ENCODE measurements at regions not wholly inside any gene's neighbourhood (a gene's known extent, or its start where the extent isn't known, plus 50 kb on each side); places are given as distances from the start of the nearest gene placed in this dataset.

- Histone ChIP-seq H2BK15ac (ENCODE audit: low read length) (no peak overlapping the region), H3K14ac (ENCODE audit: low read length) (no peak overlapping the region), H2AFZ (ENCODE audit: low read length) (no peak overlapping the region), H3K4me2 (ENCODE audit: insufficient read depth, low read length, poor library complexity, severe bottlenecking) (no peak overlapping the region), H3K4me1 (ENCODE audit: control insufficient read depth in 2 of 2, insufficient read depth in 1 of 2, low read depth in 1 of 2, low read length in 2 of 2) (peaks cover 0 to 5% of the 10 kb centered on the region in 2 donors), H4K91ac (ENCODE audit: low read depth, low read length, poor library complexity) (no peak overlapping the region), H3K27me3 (ENCODE audit: control insufficient read depth in 3 of 3, insufficient read depth in 3 of 3, low read depth in 1 of 3, low read length in 3 of 3) (no peaks in the 10 kb centered on the region), H2AK5ac (ENCODE audit: low read depth, low read length) (no peak overlapping the region), H3K9me3 (replicated peaks in 1 of 2; ENCODE audit: control insufficient read depth in 2 of 2, insufficient read depth in 1 of 2, low read depth in 1 of 2, low read length in 2 of 2) (no peaks in the 10 kb centered on the region), H3K4me3 (ENCODE audit: low read length in 2 of 2) (no peak overlapping the region), H4K8ac (ENCODE audit: low read depth, low read length) (no peak overlapping the region), H3K4ac (ENCODE audit: low read length) (no peak overlapping the region), H2BK5ac (ENCODE audit: low read length) (no peak overlapping the region), H3K79me1 (ENCODE audit: low read depth, low read length) (no peaks in the 10 kb centered on the region), H3K27ac (replicated peaks; ENCODE audit: low read length) (no peak overlapping the region), H2BK12ac (ENCODE audit: low read length) (no peak overlapping the region), H2BK120ac (ENCODE audit: low read depth, low read length) (no peak overlapping the region), H3K9ac (ENCODE audit: low read depth, low read length, poor library complexity) (no peak overlapping the region), H3K36me3 (replicated peaks in 1 of 2; ENCODE audit: control insufficient read depth in 2 of 2, insufficient read depth in 2 of 2, low read length in 2 of 2) (no peaks in the 10 kb centered on the region), H3K18ac (ENCODE audit: low read length) (no peak overlapping the region), H3K23ac (ENCODE audit: low read depth, low read length, poor library complexity) (no peak overlapping the region)
- DNase-seq (ENCODE audit: low spot score), result no peak
- WGBS, 2 donors (ENCODE audit: extremely low coverage in 2 of 2, insufficient read length in 2 of 2, insufficient replicate concordance in 1 of 2), result no CpG with 5 or more reads among the region's 5 CpGs
These were observed 70.5 kb upstream of the OSMR start for GRCh38 chr5:38775218-38775840.

GRCh38 chr5:38776149-38776896, 69.5 kb upstream of the OSMR start:
- Histone ChIP-seq H3K4me1 (ENCODE audit: control insufficient read depth in 2 of 2, insufficient read depth in 1 of 2, low read depth in 1 of 2, low read length in 2 of 2) (peaks cover 0 to 5% of the 10 kb centered on the region in 2 donors), H3K23ac (ENCODE audit: low read depth, low read length, poor library complexity) (no peak overlapping the region), H3K27me3 (ENCODE audit: control insufficient read depth in 3 of 3, insufficient read depth in 3 of 3, low read depth in 1 of 3, low read length in 3 of 3) (no peaks in the 10 kb centered on the region), H2AK5ac (ENCODE audit: low read depth, low read length) (no peak overlapping the region), H3K36me3 (replicated peaks in 1 of 2; ENCODE audit: control insufficient read depth in 2 of 2, insufficient read depth in 2 of 2, low read length in 2 of 2) (no peaks in the 10 kb centered on the region), H2BK12ac (ENCODE audit: low read length) (no peak overlapping the region), H3K9ac (ENCODE audit: low read depth, low read length, poor library complexity) (no peak overlapping the region), H2AFZ (ENCODE audit: low read length) (no peak overlapping the region), H3K27ac (replicated peaks; ENCODE audit: low read length) (no peak overlapping the region), H2BK5ac (ENCODE audit: low read length) (no peak overlapping the region), H3K4me2 (ENCODE audit: insufficient read depth, low read length, poor library complexity, severe bottlenecking) (no peak overlapping the region), H3K18ac (ENCODE audit: low read length) (no peak overlapping the region), H3K9me3 (replicated peaks in 1 of 2; ENCODE audit: control insufficient read depth in 2 of 2, insufficient read depth in 1 of 2, low read depth in 1 of 2, low read length in 2 of 2) (peaks cover 0 to 6% of the 10 kb centered on the region in 2 donors), H3K4ac (ENCODE audit: low read length) (no peak overlapping the region), H2BK120ac (ENCODE audit: low read depth, low read length) (no peak overlapping the region), H4K91ac (ENCODE audit: low read depth, low read length, poor library complexity) (no peak overlapping the region), H3K79me1 (ENCODE audit: low read depth, low read length) (no peaks in the 10 kb centered on the region), H4K8ac (ENCODE audit: low read depth, low read length) (no peak overlapping the region), H3K14ac (ENCODE audit: low read length) (no peak overlapping the region), H2BK15ac (ENCODE audit: low read length) (no peak overlapping the region), H3K4me3 (ENCODE audit: low read length in 2 of 2) (no peak overlapping the region)
- no CpG with 5 or more reads among the region's 6 CpGs for WGBS, 2 donors (ENCODE audit: extremely low coverage in 2 of 2, insufficient read length in 2 of 2, insufficient replicate concordance in 1 of 2)
- DNase-seq (ENCODE audit: low spot score), result no peak

GRCh38 chr5:38777111-38777510, 68.7 kb upstream of the OSMR start:
- no peak for DNase-seq (ENCODE audit: low spot score)
- H3K18ac ChIP-seq (ENCODE audit: low read length), result no peak overlapping the region
- no peaks in the 10 kb centered on the region for H3K36me3 ChIP-seq (replicated peaks in 1 of 2; ENCODE audit: control insufficient read depth in 2 of 2, insufficient read depth in 2 of 2, low read length in 2 of 2)
- no peak overlapping the region for H3K14ac ChIP-seq (ENCODE audit: low read length)
- H2BK15ac ChIP-seq (ENCODE audit: low read length), result no peak overlapping the region
- H2AFZ ChIP-seq (ENCODE audit: low read length), result no peak overlapping the region
- H2AK5ac ChIP-seq (ENCODE audit: low read depth, low read length), result no peak overlapping the region
- H3K27ac ChIP-seq (replicated peaks; ENCODE audit: low read length), result no peak overlapping the region
- no peak overlapping the region for H3K9ac ChIP-seq (ENCODE audit: low read depth, low read length, poor library complexity)
- no peaks in the 10 kb centered on the region for H3K79me1 ChIP-seq (ENCODE audit: low read depth, low read length)
- peaks cover 0 to 8% of the 10 kb centered on the region in 2 donors for H3K9me3 ChIP-seq (replicated peaks in 1 of 2; ENCODE audit: control insufficient read depth in 2 of 2, insufficient read depth in 1 of 2, low read depth in 1 of 2, low read length in 2 of 2)
- no peak overlapping the region for H4K91ac ChIP-seq (ENCODE audit: low read depth, low read length, poor library complexity)
- no peaks in the 10 kb centered on the region for H3K27me3 ChIP-seq (ENCODE audit: control insufficient read depth in 3 of 3, insufficient read depth in 3 of 3, low read depth in 1 of 3, low read length in 3 of 3)
- H3K23ac ChIP-seq (ENCODE audit: low read depth, low read length, poor library complexity), result no peak overlapping the region
- no peak overlapping the region for H2BK5ac ChIP-seq (ENCODE audit: low read length)
- WGBS, 2 donors (ENCODE audit: extremely low coverage in 2 of 2, insufficient read length in 2 of 2, insufficient replicate concordance in 1 of 2), result no CpG with 5 or more reads among the region's 2 CpGs
- no peak overlapping the region for H2BK12ac ChIP-seq (ENCODE audit: low read length)
- H4K8ac ChIP-seq (ENCODE audit: low read depth, low read length), result no peak overlapping the region
- no peak overlapping the region for H3K4ac ChIP-seq (ENCODE audit: low read length)
- H2BK120ac ChIP-seq (ENCODE audit: low read depth, low read length), result no peak overlapping the region
- peaks cover 0 to 5% of the 10 kb centered on the region in 2 donors for H3K4me1 ChIP-seq (ENCODE audit: control insufficient read depth in 2 of 2, insufficient read depth in 1 of 2, low read depth in 1 of 2, low read length in 2 of 2)
- H3K4me3 ChIP-seq (ENCODE audit: low read length in 2 of 2), result no peak overlapping the region
- H3K4me2 ChIP-seq (ENCODE audit: insufficient read depth, low read length, poor library complexity, severe bottlenecking), result no peak overlapping the region

GRCh38 chr5:38780316-38780715, 65.5 kb upstream of the OSMR start:
- Histone ChIP-seq H2AK5ac (ENCODE audit: low read depth, low read length) (no peak overlapping the region), H3K14ac (ENCODE audit: low read length) (no peak overlapping the region), H3K4me3 (ENCODE audit: low read length in 2 of 2) (no peak overlapping the region), H3K27me3 (ENCODE audit: control insufficient read depth in 3 of 3, insufficient read depth in 3 of 3, low read depth in 1 of 3, low read length in 3 of 3) (no peaks in the 10 kb centered on the region), H3K18ac (ENCODE audit: low read length) (no peak overlapping the region), H2AFZ (ENCODE audit: low read length) (no peak overlapping the region), H3K9ac (ENCODE audit: low read depth, low read length, poor library complexity) (no peak overlapping the region), H4K8ac (ENCODE audit: low read depth, low read length) (no peak overlapping the region), H3K36me3 (replicated peaks in 1 of 2; ENCODE audit: control insufficient read depth in 2 of 2, insufficient read depth in 2 of 2, low read length in 2 of 2) (no peaks in the 10 kb centered on the region), H2BK120ac (ENCODE audit: low read depth, low read length) (no peak overlapping the region), H3K4me1 (ENCODE audit: control insufficient read depth in 2 of 2, insufficient read depth in 1 of 2, low read depth in 1 of 2, low read length in 2 of 2) (peaks cover 0 to 5% of the 10 kb centered on the region in 2 donors), H3K27ac (replicated peaks; ENCODE audit: low read length) (no peak overlapping the region), H2BK12ac (ENCODE audit: low read length) (no peak overlapping the region), H3K4ac (ENCODE audit: low read length) (no peak overlapping the region), H3K23ac (ENCODE audit: low read depth, low read length, poor library complexity) (no peak overlapping the region), H2BK15ac (ENCODE audit: low read length) (no peak overlapping the region), H2BK5ac (ENCODE audit: low read length) (no peak overlapping the region), H3K4me2 (ENCODE audit: insufficient read depth, low read length, poor library complexity, severe bottlenecking) (no peak overlapping the region), H4K91ac (ENCODE audit: low read depth, low read length, poor library complexity) (no peak overlapping the region), H3K9me3 (replicated peaks in 1 of 2; ENCODE audit: control insufficient read depth in 2 of 2, insufficient read depth in 1 of 2, low read depth in 1 of 2, low read length in 2 of 2) (peaks cover 0 to 8% of the 10 kb centered on the region in 2 donors), H3K79me1 (ENCODE audit: low read depth, low read length) (no peaks in the 10 kb centered on the region)
- DNase-seq (ENCODE audit: low spot score), result no peak

Data from neuronal stem cell (in vitro differentiated cells).